ENCODE measurements at regions not wholly inside any gene's neighbourhood (a gene's known extent, or its start where the extent isn't known, plus 50 kb on each side); places are given as distances from the start of the nearest gene placed in this dataset.
A peak's percentile ranks its signal among the peaks of the same experiment; 100 is the strongest.

DNA sequence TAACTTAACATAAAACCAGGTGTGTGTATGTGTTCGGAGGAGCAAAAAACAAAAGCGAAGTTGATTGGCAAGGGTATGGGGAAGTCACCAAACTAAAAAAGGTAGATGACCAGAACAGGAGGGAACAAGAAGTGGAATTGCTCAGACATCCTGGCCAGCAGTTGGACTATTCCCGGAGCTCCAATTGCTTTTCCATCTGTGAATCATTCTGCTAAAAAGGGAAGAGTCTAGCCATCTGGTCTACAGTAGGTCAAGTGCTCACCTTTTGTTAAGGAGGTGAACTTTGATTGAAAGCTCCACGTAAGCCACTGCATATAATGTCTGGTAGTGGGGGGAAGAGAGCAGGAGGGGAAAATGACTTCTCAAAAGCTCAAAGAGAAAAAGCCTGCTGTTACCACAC is 50.0 kb upstream of the BET1 start:
- no peak for DNase-seq (ENCODE audit: low read depth)

GRCh38 chr7:94055963-94056362 is 51.8 kb upstream of the BET1 start:
- no peak for DNase-seq (ENCODE audit: low read depth)

DNA sequence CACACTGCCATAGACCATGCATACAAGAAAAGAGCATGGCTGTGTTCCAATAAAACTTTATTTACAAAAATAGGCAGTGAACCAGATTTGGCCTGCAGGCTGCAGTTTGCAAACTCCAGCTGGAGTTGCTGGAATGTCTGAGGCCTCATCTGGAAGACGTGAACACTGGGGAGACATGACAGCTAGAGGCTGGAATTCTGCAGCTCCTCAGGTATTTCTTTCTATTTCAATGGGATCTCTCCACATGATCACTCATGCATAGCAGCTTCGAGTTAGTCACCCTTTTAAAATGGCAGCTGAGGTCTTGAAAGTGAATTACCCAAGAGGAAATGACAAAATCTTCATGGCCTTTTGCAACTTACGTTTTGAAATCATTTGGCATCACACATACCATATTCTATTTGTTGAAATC is 52.6 kb upstream of the BET1 start:
- DNase-seq (ENCODE audit: low read depth) = no peak

GRCh38 chr7:94057955-94058354 is 53.8 kb upstream of the BET1 start:
- DNase-seq (ENCODE audit: low read depth) = no peak

GRCh38 chr7:94059746-94060145 is 55.6 kb upstream of the BET1 start:
- DNase-seq (ENCODE audit: low read depth) = no peak

DNA sequence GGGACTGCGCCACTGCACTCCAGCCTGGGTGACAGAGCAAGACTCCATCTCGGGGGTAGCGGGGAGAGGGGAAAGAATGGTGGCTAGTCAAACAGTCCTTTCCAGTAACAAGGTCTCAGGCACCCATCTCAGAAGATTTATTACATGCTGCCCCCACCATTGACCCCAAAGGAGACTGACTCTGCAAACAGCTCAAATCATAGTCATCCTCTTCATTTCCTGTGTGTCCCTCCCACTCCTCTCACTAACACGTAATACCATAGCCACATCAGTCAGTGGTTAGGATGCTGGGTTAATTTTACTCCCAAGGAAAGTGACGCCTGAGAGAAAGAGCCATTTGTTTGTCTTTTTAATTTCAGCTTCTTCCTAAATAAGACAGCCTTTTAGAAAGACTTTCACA is 56.6 kb upstream of the BET1 start:
- DNase-seq (ENCODE audit: low read depth) = no peak

- DNase-seq (ENCODE audit: low read depth) = no peak
These were observed 57.2 kb upstream of the BET1 start for GRCh38 chr7:94061326-94061725.

DNA sequence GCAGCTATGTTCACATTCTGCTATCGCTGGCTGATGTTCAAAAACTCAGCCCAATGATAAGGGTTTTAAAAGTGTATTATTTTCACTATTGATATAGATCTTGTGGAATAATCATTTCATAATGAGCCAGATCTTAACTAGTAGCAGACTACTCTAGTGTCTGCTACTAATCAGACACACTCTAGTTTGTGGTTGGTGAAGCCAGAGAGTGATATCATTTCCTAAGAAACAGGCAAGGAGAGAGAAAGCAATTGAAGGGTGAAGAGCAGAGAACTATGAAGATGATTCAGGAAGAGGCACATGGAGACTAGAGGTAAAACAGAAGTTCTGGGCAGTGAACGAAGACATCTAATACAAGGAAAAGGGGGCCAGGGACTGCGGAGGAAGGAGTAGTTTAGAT is 58.2 kb upstream of the BET1 start:
- DNase-seq (ENCODE audit: low read depth) = no peak

GRCh38 chr7:94064541-94065191 is 60.5 kb upstream of the BET1 start:
- no peak for DNase-seq (ENCODE audit: low read depth)

- no peak for DNase-seq (ENCODE audit: low read depth)
These were observed 62.9 kb upstream of the BET1 start for GRCh38 chr7:94067047-94067446.

DNA sequence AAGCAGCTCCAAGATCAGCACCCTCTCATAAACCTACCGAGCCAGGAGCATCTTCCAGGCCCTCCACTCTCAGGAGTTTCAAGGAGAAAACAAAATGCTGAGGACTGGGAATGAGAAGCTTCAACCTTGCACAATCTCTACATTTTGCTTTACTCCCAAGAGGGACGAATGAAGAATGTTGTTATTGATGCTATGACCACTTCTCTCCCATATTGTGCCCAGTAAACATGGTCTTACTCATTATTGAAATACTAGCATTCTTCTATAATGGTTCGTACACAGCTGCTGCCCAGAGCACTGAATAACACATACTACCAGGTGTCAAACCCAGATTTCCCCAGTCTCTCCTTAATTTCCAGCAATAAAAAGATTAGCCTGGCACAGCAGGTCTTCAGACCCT is 63.4 kb upstream of the BET1 start:
- no peak for DNase-seq (ENCODE audit: low read depth)

DNA sequence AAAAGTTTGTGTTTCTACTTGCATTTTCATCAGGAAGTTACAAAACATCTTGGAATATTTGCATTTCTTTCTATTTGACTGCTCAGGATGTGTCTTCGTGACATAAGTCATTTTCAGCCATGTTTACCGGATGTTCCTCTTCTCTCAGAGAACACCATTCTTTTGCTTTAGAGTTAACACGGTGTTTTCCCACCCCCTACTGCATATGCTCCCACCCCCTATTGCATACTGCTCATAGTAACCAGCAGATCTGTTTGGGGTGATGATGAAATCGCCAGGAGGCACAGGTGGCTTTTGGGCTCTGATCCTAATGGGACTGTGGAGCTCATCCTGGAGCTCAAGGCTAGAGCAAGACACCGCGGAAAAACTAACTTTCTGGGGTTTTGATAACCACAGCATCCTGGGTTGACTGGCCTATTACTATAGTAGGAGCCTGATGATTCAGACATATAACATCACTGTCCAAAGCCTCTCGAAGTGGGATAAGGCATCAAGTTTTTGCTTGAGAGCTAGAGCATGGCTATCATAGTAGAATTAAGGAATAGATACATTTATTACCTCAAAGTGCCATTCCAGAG is 65.1 kb upstream of the BET1 start:
- DNase-seq (ENCODE audit: low read depth) = no peak

DNA sequence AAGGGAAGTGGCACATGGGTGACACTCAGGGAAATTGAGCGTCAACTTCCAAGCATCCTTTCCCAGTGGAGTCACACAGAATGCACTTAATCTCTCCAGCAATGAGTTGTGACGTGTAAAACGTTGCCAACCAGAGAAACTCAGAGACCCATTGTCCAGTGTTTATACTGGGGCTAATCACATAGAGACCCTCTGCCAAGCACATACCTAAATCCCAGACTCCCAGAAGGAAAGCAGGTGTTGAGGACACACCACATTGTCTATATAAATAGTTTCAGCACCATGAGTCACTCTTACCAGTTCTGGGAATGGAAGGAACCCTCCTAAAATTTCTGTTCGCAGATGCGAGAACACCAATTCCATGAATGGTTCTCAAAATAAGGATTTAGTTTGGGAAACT is 76.4 kb upstream of the BET1 start:
- no peak for DNase-seq (ENCODE audit: low read depth)

- DNase-seq (ENCODE audit: low read depth) = no peak
These were observed 78.0 kb upstream of the BET1 start for GRCh38 chr7:94082126-94082525.

DNA sequence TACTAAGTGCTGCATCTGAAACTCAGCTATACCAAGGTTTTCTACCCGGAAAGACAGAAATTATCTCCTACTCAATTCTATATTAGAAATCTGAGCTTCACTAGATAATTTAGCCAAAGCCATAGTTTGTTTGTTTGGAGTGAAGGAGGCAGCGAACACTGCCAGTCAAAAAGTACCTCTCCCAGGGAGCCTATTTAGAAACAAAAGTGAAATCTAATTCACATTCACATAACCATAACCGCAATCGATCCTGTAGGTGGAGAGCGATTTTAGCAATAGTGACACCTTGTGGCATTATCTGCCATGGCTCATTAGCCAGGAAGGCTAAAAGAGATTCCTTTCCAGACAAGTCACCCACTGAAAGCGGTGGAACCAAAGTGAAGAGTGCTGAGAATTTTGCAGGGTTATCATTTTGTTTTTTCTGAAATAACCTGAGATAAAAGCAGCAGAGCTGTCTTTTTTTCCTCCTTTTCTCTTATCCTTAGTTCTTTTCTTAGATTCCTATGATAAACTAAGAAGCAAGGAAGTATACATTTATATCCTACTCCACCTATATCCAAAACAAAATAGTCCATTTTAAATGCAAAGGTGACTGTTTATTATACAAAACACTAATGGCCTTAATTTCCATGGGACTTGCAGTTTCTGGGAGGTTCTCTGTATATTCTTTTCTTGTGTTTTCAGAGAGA is 83.7 kb upstream of the BET1 start:
- peak; percentile 9 for DNase-seq (ENCODE audit: low read depth)

DNA sequence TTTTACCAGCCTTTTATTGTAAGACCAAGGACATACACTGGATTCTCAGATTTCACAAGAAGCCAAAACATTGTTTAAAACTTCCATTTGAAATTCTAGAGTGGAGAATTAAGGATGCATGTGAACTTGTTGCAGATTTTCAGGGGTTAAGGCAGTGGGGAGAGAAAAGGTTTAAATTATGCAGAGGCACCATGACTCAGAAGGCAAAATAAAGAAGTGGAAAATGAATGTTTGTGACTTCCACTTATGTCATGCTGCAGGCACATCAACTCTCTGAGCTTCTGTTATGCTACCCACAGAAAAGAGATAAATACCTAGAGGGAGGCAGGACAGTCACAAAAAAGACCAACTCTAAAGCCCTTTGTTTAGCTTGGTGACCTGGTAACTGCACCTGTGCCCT is 84.4 kb upstream of the BET1 start:
- DNase-seq (ENCODE audit: low read depth) = no peak

DNA sequence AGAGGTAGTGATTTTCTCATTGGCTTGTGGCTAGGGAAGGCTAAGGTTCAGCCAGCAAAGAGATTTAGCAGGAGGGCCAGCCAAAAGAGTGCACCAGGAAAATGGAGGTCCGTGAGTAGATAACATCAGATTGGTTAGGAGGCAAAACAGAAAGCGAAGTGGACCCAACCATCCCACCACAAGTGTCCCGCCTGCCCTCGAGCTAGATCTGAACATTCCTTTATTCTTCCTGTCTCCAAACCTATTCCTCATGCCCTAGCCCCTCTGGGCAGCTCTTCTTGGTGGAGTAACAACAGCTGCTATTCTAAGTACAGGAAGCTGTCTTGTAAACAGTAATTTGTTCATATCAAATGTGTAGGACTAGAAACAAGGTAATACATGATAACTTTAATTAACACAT is 85.7 kb upstream of the BET1 start:
- no peak for DNase-seq (ENCODE audit: low read depth)

DNA sequence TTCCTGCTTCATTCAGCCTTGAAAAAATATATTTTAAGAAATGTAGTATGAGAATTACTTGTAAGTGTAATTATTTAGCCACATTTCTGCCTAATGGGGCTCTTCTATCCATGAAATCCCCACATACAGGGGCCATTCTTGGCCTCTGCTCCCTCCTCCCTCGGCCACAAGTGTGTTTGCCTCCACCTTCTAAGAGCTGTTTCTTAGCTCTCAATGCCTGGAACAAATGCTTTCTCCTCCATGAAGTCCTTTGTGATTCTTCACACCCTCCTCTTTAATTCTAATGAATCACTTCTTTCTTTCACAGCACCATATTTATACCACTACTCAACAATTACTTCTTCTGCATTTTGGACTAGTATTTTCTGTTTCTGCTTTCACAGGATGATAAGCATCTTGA is 88.8 kb upstream of the BET1 start:
- no peak for DNase-seq (ENCODE audit: low read depth)

- DNase-seq (ENCODE audit: low read depth) = no peak
These were observed 90.1 kb upstream of the BET1 start for GRCh38 chr7:94094298-94094697.

GRCh38 chr7:94095316-94096009 is 91.3 kb upstream of the BET1 start:
- DNase-seq (ENCODE audit: low read depth) = no peak

DNA sequence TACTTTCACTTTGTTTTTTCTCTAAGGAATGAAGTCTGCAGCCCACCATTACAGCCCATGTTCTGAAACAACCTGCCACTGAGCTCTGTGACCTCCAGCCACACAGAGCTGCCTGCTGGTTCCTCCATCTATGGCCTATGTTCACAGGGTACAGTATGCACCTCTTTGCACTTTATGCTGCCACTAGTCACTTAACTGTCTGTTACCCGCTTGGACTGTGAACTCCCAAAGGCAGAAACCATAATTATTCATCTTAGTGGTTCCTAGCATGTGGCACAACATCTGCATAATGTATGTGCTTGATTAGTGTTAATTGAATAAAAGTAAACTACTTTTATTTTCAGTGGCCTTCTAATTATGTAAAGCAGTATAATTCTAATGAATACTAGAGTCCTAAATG is 95.5 kb upstream of the BET1 start:
- DNase-seq (ENCODE audit: low read depth) = no peak

GRCh38 chr7:94100723-94101345 is 96.7 kb upstream of the BET1 start:
- no peak for DNase-seq (ENCODE audit: low read depth)

DNA sequence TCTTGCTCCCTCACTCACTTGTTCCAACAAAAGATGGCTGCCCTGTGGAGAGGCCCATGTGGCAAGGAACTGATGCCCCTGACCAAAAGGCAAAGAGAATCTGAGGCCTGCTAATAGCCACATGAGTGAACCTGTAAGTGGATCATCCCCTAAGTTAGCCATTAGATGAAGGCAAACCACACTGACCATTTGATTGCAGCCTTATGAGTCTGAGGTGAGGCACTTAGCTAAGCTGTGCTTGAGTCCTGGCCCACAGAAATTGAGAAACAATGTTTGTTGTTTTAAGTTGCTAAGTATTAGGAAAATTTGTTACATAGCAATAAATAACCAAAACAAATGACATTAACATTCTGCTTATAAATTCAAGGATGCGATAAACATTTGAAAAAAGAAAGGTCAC is 100.1 kb upstream of the BET1 start:
- DNase-seq (ENCODE audit: low read depth) = no peak
